ENCODE measurements at regions not wholly inside any gene's neighbourhood (a gene's known extent, or its start where the extent isn't known, plus 50 kb on each side); places are given as distances from the start of the nearest gene placed in this dataset.

DNA sequence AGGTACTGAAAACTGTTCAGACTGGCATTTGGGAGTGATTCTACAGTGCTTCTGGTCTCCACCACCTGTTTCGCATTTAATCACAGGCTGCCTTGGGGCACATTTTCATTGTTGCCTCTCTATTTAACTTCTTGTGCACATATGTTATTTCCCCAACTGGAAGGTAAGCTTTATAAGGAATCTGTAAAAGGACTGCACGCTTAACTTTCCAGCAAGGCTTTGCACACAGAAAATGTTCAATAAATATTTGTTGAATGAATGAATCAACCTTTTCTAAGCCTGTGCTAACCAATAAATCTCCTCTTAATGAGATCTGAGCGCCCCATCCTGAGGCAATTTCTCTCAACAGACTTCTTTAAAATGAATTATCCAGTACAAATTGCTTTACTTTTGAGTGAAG lies 84.3 kb upstream of the ARHGAP29 start:
- Mint-ChIP-seq H3K36me3 (ENCODE audit: insufficient read depth) (no peaks in the 10 kb centered on the region), H3K4me1 (ENCODE audit: low read depth) (peaks cover 50% of the 10 kb centered on the region), H3K4me3 (ENCODE audit: low read depth) (no peak overlapping the region), H3K9me3 (ENCODE audit: low read depth) (no peaks in the 10 kb centered on the region), H3K27ac (no peak overlapping the region), H3K27me3 (no peaks in the 10 kb centered on the region)
- no peak for DNase-seq (ENCODE audit: low spot score, unreplicated experiment)
- TF ChIP-seq, protein P1, sequence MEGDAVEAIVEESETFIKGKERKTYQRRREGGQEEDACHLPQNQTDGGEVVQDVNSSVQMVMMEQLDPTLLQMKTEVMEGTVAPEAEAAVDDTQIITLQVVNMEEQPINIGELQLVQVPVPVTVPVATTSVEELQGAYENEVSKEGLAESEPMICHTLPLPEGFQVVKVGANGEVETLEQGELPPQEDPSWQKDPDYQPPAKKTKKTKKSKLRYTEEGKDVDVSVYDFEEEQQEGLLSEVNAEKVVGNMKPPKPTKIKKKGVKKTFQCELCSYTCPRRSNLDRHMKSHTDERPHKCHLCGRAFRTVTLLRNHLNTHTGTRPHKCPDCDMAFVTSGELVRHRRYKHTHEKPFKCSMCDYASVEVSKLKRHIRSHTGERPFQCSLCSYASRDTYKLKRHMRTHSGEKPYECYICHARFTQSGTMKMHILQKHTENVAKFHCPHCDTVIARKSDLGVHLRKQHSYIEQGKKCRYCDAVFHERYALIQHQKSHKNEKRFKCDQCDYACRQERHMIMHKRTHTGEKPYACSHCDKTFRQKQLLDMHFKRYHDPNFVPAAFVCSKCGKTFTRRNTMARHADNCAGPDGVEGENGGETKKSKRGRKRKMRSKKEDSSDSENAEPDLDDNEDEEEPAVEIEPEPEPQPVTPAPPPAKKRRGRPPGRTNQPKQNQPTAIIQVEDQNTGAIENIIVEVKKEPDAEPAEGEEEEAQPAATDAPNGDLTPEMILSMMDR (IDR thresholded peaks at IDR 0.05; ENCODE audit: unreplicated experiment), result no peak

DNA sequence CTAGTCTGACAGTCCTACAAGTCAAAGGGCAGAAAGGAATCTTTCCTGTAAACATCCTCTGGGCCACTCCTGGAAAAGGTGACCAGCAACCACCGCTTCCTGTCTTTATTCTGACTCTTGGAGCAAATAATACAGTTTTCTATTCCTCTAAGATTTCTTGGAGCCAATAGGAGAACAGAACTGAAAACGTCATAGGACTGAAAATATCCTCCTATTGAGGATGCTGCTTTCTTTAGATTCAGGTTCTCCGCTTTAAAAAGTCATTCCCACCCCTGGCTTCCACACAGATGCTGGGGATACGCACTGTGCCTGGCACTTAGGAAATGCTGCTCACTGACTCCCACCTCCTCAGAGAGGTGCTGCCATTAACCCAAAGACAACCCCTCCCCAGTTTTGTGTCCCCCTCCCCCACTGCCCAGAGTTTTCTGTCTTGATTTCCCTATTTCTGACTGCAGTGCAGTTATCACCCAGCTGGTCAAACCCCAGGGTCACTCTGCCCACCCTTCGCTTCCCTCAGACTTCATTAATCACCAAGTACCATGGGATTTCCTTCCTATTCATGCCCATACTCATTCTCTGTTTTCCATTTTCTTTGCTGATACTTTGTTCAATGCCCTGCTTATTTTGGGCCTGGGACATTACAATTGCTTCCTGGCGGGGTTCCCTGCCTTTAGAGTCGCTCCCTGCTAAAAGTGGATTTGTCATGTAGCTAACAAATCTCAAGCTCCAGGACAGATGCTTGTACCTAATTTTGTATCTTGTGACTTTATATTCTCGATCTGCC lies 82.1 kb upstream of the ARHGAP29 start:
- H3K36me3 Mint-ChIP-seq (ENCODE audit: insufficient read depth), result no peaks in the 10 kb centered on the region
- peaks cover 50% of the 10 kb centered on the region for H3K4me1 Mint-ChIP-seq (ENCODE audit: low read depth)
- H3K4me3 Mint-ChIP-seq (ENCODE audit: low read depth), result no peak overlapping the region
- TF ChIP-seq, protein P1 (IDR thresholded peaks at IDR 0.05; ENCODE audit: unreplicated experiment), result no peak
- no peaks in the 10 kb centered on the region for H3K9me3 Mint-ChIP-seq (ENCODE audit: low read depth)
- no peak for DNase-seq (ENCODE audit: low spot score, unreplicated experiment)
- no peak overlapping the region for H3K27ac Mint-ChIP-seq
- H3K27me3 Mint-ChIP-seq, result no peaks in the 10 kb centered on the region

DNA sequence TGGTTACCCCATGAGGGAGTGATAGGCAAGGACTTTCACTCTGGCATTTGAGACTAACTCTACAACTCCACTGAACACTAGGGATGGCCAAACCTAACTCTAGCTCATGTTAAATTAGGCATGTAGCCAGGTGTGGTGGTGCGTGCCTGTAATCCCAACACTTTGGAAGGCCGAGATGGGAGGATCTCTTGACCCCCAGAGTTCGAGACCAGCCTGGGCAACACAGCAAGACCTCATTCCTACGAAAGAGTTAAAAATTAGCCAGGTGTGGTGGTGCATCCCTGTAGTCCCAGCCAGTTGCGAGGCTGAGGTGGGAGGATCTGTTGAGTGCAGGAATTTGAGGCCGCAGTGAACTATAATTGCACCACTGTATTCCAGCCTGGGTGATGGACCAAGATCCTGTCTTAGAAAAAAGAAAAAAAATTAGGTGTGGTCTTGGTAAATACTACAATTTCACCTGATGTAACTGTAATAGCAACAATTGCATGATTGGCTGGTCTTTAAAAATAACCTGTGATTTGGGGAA lies 81.2 kb upstream of the ARHGAP29 start:
- H3K4me1 Mint-ChIP-seq (ENCODE audit: low read depth), result peaks cover 54% of the 10 kb centered on the region
- no peaks in the 10 kb centered on the region for H3K27me3 Mint-ChIP-seq
- no peaks in the 10 kb centered on the region for H3K9me3 Mint-ChIP-seq (ENCODE audit: low read depth)
- H3K36me3 Mint-ChIP-seq (ENCODE audit: insufficient read depth), result no peaks in the 10 kb centered on the region
- DNase-seq (ENCODE audit: low spot score, unreplicated experiment), result no peak
- no peak overlapping the region for H3K4me3 Mint-ChIP-seq (ENCODE audit: low read depth)
- TF ChIP-seq, protein P1 (IDR thresholded peaks at IDR 0.05; ENCODE audit: unreplicated experiment), result no peak
- no peak overlapping the region for H3K27ac Mint-ChIP-seq

DNA sequence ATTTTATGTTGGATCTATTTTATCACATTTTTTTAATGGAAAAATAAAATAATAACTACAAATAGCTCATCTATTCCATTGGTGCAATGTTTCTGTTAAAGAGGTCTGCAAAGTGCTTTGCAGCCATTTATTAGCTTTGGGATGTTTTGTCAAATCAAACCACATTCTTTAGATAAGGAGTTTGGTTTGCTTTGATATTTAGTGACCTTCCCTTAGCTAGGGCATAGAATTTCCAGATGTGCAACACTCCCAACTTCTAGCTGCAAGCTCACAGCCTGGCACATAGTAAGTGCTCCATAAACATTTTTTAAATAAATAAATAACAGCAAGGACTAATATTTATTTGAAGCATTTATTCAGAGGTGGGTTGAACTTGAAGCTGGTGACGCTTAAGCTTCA lies 80.4 kb upstream of the ARHGAP29 start:
- Mint-ChIP-seq H3K36me3 (ENCODE audit: insufficient read depth) (no peaks in the 10 kb centered on the region), H3K4me3 (ENCODE audit: low read depth) (no peak overlapping the region), H3K27ac (no peak overlapping the region), H3K4me1 (ENCODE audit: low read depth) (peaks cover 52% of the 10 kb centered on the region), H3K9me3 (ENCODE audit: low read depth) (no peaks in the 10 kb centered on the region), H3K27me3 (no peaks in the 10 kb centered on the region)
- no peak for DNase-seq (ENCODE audit: low spot score, unreplicated experiment)
- TF ChIP-seq, protein P1 (IDR thresholded peaks at IDR 0.05; ENCODE audit: unreplicated experiment), result no peak

DNA sequence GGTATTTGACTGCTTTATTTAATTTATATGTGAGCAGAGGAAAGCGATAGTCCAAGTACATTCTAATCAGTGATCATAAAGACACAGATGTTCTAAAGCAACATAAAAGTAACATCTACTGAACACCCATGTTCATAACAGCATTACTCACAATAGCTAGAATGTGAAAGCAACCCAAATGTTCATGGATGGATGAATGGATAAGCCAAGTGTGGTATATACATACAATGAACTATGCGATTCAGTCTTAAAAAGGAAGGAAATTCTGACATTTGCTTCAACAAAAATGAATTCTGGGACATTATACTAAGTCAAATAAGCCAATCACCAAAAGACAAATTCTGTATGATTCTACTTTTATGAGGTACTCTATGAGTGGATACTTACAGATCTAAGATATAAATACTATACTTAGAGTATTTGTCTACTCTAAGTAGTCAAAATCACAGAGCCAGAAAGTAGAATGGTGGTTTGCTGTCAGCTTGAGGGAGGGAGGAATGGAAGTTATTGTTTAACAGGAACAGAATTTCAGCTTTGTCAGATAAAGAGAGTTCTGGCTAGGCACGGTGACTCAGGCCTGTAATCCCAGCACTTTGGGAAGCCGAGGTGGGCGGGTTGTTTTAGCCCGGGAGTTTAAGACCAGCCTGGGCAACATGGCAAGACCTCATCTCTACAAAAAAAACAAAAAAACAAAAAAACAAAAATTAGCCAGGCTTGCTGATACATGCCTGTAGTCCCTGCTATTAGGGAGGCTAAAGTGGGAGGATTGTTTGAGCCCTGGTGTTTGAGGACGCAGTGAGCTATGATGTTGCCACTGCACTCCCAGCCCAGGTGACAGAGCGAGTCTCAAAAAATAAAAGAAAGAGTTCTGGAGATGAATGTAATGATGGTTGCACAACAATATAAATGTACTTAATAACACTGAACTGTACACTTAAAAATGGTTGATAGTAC lies 79.7 kb upstream of the ARHGAP29 start:
- no peak overlapping the region for H3K4me3 Mint-ChIP-seq (ENCODE audit: low read depth)
- no peaks in the 10 kb centered on the region for H3K36me3 Mint-ChIP-seq (ENCODE audit: insufficient read depth)
- TF ChIP-seq, protein P1 (IDR thresholded peaks at IDR 0.05; ENCODE audit: unreplicated experiment), result no peak
- H3K9me3 Mint-ChIP-seq (ENCODE audit: low read depth), result no peaks in the 10 kb centered on the region
- H3K4me1 Mint-ChIP-seq (ENCODE audit: low read depth), result peaks cover 47% of the 10 kb centered on the region
- peak overlapping the region; percentile 93 for H3K27ac Mint-ChIP-seq
- H3K27me3 Mint-ChIP-seq, result no peaks in the 10 kb centered on the region
- DNase-seq (ENCODE audit: low spot score, unreplicated experiment), result no peak
